ENCODE measurements at regions not wholly inside any gene's neighbourhood (a gene's known extent, or its start where the extent isn't known, plus 50 kb on each side); places are given as distances from the start of the nearest gene placed in this dataset.

DNA sequence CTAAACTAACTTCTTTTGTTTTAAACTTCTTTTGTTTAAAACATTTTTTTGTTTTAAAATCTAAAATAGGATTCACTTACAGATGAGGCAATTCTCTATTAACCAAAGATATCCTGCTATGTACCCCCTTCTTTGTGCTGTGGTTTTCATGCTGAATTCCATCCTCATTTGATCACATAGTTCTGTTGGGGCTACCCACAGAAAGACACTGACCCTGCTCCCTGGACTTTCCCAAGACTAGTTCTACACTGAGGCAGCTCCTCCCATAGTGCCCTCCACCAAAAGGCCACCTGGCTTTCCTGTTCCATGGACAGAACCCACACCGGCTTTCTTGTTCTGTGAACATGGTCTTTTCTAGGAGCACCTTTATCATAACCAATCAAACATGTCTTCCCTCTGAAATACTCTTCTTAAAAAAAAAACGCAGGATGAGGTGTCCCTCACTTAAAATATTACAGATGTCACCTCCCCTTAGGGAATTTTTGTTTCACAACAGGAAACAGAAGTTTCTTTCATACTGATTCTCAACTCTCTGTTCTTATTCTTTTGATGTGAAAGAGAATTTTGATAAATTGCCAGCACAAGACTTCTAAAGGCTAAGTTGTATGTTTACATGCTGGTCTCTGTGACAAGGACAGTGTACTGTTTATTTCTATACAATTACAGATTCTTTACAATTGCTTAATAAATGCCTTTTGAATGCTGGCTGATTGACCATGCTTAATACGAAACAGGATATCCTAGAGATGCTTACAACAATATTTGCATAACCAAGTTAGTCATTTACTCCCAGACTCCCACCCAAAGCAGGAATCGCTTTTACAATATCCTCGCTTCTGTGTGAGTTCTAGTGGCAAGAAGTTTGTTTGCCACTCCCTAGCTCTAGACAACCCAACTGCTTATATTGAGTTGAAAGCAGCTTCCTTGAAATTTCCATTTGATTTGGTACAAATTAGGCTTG, 300.4 kb downstream of the DTWD2 start:
- no peak for DNase-seq

DNA sequence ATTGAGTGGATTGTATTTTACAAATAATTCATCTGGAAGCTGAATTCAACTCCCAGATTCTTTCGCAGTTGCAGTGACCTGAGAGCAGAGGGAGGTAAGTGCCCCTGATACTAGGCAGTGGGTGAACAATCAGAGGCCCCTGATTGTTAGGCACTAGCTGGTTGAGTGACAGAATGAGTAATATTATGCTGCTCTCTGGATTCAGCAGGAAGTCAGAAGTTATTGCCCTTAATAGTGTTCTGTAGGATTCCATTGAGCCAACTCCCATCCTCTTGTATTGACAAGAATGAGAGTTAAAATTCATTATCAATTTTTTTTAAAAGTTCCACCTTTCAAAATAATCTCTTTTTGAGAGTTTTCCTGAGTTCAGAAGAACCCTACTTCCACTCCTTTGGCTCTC, 301.2 kb downstream of the DTWD2 start:
- no peak for DNase-seq

DNA sequence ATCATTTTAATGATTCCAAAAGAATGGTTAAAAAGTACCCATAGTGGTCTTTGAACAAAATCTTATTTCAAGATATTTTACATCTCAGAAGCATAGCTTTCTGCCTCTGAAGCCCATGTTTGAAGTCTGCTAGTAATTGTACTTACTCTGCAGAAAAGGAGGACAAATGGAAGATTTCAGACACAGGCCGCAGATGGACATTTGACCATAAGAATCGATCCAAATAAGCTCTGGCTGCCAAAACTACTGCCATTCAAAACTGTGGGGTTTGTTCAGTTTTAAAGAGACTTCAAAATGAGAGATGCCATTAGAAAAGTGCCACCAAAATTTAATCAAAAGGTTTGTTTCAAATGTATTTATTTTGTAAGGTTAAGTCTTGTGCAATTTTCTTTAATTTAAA, 306.7 kb downstream of the DTWD2 start:
- DNase-seq, result no peak

DNA sequence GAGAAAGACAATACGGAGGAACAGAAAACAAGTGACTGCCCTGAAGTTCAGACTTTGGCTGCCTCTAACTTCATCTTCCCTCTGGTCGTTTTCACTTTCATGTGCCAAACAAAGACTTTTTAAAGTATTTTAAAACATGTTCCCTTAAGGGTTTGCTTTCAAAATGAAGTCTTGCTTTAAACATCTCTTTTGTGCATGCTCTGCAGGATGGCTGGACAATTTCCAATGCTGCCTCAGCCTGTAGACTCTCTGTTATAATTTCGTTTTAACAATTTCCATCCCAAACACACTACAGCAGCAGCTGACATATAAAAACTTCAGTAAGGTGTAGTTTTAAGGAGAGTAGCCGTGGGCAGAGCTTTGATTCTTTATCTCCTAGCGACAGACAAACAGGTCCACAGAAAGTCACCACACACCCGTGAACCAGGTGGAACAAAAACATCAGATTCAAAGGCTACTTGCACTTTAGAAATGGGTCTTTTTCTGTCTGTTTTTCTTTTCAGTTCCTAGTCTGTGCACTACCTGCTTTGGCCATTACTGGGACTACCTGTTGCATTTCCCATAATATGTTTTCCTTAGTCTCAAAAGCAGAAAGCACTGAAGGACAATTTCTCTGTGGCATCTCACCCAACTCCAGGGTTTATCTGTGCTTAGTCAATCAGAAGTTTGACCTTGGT, 308.9 kb downstream of the DTWD2 start:
- DNase-seq, result no peak

GRCh38 chr5:118678746-118679145, 309.6 kb downstream of the DTWD2 start:
- DNase-seq, result no peak

- DNase-seq, result no peak
Measured at GRCh38 chr5:118675247-118675646, 313.1 kb downstream of the DTWD2 start.

GRCh38 chr5:118657576-118657975, 330.8 kb downstream of the DTWD2 start:
- DNase-seq, result no peak

- DNase-seq, result no peak
Measured at GRCh38 chr5:118653872-118654271, 334.5 kb downstream of the DTWD2 start.

DNA sequence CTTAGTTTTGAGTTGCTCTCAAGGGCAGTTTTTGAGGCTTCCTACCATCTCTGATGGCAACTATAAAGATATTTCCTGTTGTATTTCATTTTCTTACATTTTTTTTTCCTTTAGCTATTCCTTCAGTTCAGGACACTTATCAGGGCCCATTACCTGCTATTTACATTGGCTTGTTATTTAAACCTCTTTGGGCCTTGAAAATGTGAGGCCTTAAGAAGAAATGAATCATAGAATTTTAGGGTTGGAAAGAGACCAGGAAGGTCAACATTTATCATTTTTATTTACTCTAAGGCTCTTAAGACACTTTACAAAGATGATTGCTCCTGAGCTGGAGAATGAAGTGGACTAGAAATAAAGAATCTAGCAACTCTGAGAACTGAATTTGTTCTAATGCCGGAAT, 335.2 kb downstream of the DTWD2 start:
- no peak for DNase-seq

DNA sequence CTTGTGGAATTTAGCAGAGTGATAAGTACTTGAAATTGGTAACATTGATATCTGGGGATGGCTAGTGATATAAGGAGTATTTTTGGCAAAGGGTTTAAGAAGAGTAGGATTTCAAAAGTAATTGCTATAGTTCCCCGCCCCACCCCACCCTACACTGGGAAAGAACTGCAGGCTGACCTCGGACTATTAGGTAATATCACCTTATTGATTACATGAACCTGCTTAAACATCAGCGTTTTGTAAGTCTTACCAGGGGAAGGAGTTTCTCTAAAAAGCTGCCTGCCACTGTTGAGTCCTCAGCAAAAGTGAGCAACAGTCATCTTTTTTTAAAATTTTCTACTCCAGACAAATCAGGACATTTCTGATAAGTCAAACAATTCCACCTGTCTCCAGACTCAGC, 337.3 kb downstream of the DTWD2 start:
- DNase-seq, result no peak

- no peak for DNase-seq
Measured at GRCh38 chr5:118647587-118647986, 340.8 kb downstream of the DTWD2 start.

GRCh38 chr5:118646917-118647316, 341.4 kb downstream of the DTWD2 start:
- no peak for DNase-seq

DNA sequence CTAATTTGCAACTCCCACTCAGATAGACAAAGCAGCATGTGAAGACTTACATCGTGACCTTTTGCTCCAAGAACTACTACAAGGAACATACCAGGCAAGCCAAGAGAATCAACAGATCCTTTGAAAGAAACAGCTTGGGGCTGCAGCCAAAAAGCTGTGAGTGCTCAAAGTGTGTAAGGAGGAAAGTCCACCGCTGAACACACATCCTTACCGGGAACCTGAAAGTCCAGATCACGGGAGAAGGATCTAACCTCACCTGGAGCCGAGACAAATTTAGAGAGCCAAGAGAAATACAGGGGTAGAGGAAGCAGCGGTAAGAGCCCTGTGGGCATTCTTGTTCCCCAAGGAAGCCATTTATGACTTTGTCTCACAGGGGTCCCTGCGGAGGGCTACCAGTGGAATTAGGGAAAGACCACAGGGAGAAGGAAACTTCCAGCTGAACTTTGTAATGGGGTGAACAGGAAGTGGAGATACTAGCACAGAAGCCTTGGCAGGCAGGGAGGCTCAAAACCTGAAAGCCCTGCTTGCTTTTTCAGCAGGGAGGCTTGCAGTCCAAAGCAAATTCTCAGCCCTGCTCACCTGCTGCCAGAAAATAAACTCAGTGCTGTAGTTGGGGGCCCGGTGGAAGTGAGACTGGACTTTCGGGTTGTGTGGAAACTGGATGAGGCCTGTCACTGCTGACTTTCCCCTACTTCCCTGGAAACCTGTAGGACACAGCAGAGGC, 350.2 kb downstream of the DTWD2 start:
- DNase-seq, result no peak

GRCh38 chr5:118628660-118629354, 359.5 kb downstream of the DTWD2 start:
- no peak for DNase-seq

DNA sequence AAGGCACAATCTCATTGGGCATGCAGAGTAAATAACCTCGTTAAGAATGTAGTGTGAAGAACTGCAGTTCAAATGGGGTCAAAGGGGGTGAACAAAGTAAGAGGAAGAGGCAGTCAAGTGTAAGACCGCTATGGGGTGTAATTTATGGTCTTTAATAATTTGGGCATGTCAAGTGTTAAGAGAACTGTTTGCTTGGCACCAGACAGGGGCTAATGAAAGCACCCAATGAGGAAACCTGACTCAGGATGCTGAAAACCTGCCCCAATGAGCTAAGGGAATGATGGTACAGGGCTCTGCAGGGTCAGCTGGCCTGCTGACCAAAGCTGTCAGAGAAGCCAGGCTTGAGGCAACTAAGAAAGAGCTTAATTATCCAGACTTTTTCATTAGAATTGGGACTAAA, 368.1 kb downstream of the DTWD2 start:
- DNase-seq, result no peak

- DNase-seq, result no peak
Measured at GRCh38 chr5:118619823-118620222, 368.5 kb downstream of the DTWD2 start.

DNA sequence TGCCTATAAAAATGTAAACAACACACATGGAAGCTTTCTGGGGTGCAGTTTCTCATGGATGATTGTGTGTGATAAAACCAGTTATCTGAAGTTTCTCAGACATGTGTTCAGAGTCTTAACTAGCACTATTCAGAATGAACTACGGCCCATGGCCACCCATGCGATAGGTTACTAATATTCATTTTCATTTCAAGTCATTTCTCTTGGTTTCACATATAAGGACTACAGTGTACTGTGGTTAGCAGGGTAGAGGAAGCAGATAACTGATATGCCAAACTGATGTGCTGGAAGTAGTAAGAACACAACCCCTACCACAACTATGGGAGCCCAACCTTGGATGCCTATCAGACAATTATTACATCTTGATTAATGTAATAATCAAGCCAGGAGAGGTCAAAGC, 372.1 kb downstream of the DTWD2 start:
- DNase-seq, result no peak

GRCh38 chr5:118614731-118615456, 373.5 kb downstream of the DTWD2 start:
- DNase-seq, result no peak

DNA sequence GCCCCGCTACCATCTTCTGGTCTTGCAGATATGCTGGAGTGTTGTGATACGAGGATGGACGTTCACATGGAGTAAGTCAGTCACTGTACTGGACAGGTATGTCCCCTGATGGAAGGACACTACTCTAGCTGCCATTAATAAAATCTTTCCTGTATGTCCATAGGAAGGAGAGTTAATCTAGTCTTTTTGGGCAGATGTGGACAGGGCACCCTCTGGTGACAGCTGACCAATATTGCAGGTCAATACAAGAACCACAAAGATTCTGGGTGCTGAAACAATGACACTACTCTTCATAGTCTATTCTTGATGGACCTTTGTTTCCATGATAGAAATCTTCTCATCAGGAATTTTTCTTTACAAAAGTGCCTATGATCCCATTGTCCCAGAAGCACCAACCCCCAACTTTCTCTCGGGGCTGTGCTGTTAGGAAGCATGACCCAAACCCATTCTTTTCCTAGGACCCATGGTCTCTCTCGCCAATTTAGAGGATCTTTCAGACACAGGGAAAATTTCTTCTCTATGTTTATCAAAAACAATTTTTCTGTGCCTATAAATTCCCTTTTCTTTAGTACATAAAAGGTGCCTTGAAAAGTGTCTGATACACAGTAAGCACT, 376.9 kb downstream of the DTWD2 start:
- DNase-seq, result no peak

DNA sequence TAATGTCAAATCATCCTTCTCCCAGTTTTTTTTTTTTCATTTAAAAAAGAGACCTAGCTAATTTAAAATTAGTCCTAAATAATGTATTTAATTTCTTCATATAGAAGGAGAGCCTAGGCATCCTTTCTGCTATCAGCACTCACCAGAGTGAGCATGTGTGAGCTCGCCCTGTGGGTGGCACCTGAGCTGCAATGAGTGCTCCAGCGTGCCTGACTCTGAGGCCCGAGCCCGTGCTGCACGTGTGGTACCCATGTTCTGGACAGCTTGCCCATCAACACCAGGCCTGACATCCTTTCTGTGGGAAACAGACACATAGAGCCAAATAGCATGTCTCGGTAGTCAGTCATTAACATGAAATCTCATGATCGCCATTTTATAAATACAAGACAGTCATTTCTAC, 381.4 kb downstream of the DTWD2 start:
- no peak for DNase-seq

DNA sequence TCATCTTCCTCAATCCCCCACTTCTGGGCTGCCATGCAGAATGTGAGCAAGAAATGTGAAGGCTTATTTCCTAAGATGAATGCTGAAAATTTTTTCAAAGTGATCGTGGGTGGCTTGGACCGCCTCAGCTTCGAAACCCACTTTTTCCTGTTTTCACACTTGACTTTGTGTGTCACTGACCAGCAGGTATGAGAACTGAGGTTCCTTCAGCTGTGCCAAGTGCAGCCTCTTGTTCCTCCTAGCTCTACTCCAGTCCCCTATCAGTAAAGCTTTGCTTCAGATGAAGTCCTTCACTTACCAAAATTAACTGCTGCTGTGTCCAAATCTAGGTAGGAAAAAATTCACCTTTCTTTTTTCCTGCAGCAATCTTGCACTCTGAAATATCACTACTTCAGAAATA, 382.6 kb downstream of the DTWD2 start:
- DNase-seq, result no peak

DNA sequence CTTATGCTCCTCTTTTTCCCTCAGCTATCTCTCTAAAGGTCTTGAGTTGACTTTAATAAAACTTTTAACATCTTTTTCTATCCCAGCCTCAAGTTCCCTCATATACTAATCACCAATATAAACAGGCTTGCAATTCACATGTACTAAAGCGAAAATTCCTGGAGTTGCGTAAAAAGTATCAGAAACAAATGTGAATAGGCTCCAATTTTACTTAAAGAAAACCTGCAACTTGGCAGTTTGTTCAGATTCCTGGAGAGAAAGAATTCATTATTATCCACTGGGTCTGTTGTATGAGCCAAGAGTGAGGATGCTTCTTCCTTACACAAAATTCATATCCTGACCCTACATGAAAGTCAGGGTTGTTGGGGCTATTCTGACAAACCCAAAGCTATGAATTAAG, 384.2 kb downstream of the DTWD2 start:
- DNase-seq, result no peak
